Activated naive CD8-positive, alpha-beta T cell treated with anti-CD3 and anti-CD28 coated beads, Interleukin-2, amount 10 ng/mL, durations not matched to agents 7 days and 5 days (primary cell): ENCODE measurements at regions not wholly inside any gene's neighbourhood (a gene's known extent, or its start where the extent isn't known, plus 50 kb on each side); places are given as distances from the start of the nearest gene placed in this dataset.

Experiments
- ATAC-seq: fragments of 150-1000 bp; cut with Tn5 transposase; one replicate; pipeline ENCODE4 v1.10.0; 2021; ENCODE audit warnings: low read depth, moderate library complexity
- POLR2A ChIA-PET: fragments of 350-600 bp; sonication (Branson Sonifier 250); formaldehyde crosslinking; loops from one replicate; lab custom pipeline; 2021; ENCODE audit warnings: antibody characterized with exemption; lab: Charles Lee
- DNase-seq: peaks from one replicate; pipeline ENCODE4 v3.0.0; 2021
- H3K27ac Mint-ChIP-seq: one replicate; pipeline ENCODE4 v1.8.0; 2022; ENCODE audit warnings: mild to moderate bottlenecking, mixed read lengths
- H3K27me3 Mint-ChIP-seq: one replicate; pipeline ENCODE4 v1.8.0; 2022; ENCODE audit warnings: mild to moderate bottlenecking, moderate library complexity, mixed read lengths
- H3K36me3 Mint-ChIP-seq: one replicate; pipeline ENCODE4 v1.8.0; 2021; ENCODE audit warnings: mild to moderate bottlenecking, mixed read lengths
- H3K4me1 Mint-ChIP-seq: one replicate; pipeline ENCODE4 v1.8.0; 2021; ENCODE audit warnings: mixed read lengths
- H3K4me3 Mint-ChIP-seq: one replicate; pipeline ENCODE4 v1.8.0; 2022; ENCODE audit warnings: mild to moderate bottlenecking, moderate library complexity, mixed read lengths
- H3K9me3 Mint-ChIP-seq: one replicate; pipeline ENCODE4 v1.8.0; 2021; ENCODE audit warnings: mixed read lengths

GRCh38 chr3:151976211-151977050, 103.0 kb downstream of the SUCNR1 start:
- DNase-seq = no peak
- Mint-ChIP-seq H3K9me3 (peaks cover 3% of the 10 kb centered on the region), H3K36me3 (no peaks in the 10 kb centered on the region), H3K27ac (no peak overlapping the region), H3K4me1 (no peaks in the 10 kb centered on the region), H3K4me3 (no peak overlapping the region), H3K27me3 (peaks cover 7% of the 10 kb centered on the region)
- no peak for ATAC-seq
- POLR2A ChIA-PET = no interaction called here

GRCh38 chr3:151979906-151980305, 106.5 kb downstream of the SUCNR1 start:
- H3K9me3 Mint-ChIP-seq = peaks cover 3% of the 10 kb centered on the region

GRCh38 chr3:151983538-151983937, 110.1 kb downstream of the SUCNR1 start:
- POLR2A ChIA-PET = no interaction called here
- H3K4me1 Mint-ChIP-seq = no peaks in the 10 kb centered on the region
- no peak overlapping the region for H3K27ac Mint-ChIP-seq
- ATAC-seq (no peak), DNase-seq (no peak)
- no peak overlapping the region for H3K4me3 Mint-ChIP-seq
- H3K9me3 Mint-ChIP-seq = no peaks in the 10 kb centered on the region
- no peaks in the 10 kb centered on the region for H3K36me3 Mint-ChIP-seq
- H3K27me3 Mint-ChIP-seq = peaks cover 2% of the 10 kb centered on the region

More at GRCh38 chr3:151979906-151980305, 106.5 kb downstream of the SUCNR1 start:
- H3K27me3 Mint-ChIP-seq = peaks cover 3% of the 10 kb centered on the region
- POLR2A ChIA-PET = no interaction called here
- no peaks in the 10 kb centered on the region for H3K36me3 Mint-ChIP-seq
- no peaks in the 10 kb centered on the region for H3K4me1 Mint-ChIP-seq
- ATAC-seq (no peak), DNase-seq (no peak)
- H3K4me3 Mint-ChIP-seq = no peak overlapping the region
- no peak overlapping the region for H3K27ac Mint-ChIP-seq

GRCh38 chr3:151985787-151986430, 112.5 kb downstream of the SUCNR1 start:
- POLR2A ChIA-PET = no interaction called here
- no peak overlapping the region for H3K4me3 Mint-ChIP-seq
- peaks cover 10% of the 10 kb centered on the region for H3K27me3 Mint-ChIP-seq
- H3K9me3 Mint-ChIP-seq = no peaks in the 10 kb centered on the region
- no peaks in the 10 kb centered on the region for H3K36me3 Mint-ChIP-seq
- ATAC-seq (no peak), DNase-seq (no peak)
- no peak overlapping the region for H3K27ac Mint-ChIP-seq
- no peaks in the 10 kb centered on the region for H3K4me1 Mint-ChIP-seq

- DNase-seq = no peak
- H3K4me3 Mint-ChIP-seq = no peak overlapping the region
- POLR2A ChIA-PET = no interaction called here
- no peak for ATAC-seq
- H3K4me1 Mint-ChIP-seq = no peaks in the 10 kb centered on the region
- H3K27me3 Mint-ChIP-seq = peaks cover 10% of the 10 kb centered on the region
- H3K27ac Mint-ChIP-seq = no peak overlapping the region
- H3K9me3 Mint-ChIP-seq = no peaks in the 10 kb centered on the region
- no peaks in the 10 kb centered on the region for H3K36me3 Mint-ChIP-seq
Observed at GRCh38 chr3:151987893-151988292, 114.5 kb downstream of the SUCNR1 start.

- Mint-ChIP-seq H3K4me1 (no peaks in the 10 kb centered on the region), H3K4me3 (no peak overlapping the region), H3K27ac (no peak overlapping the region), H3K27me3 (peaks cover 16% of the 10 kb centered on the region), H3K9me3 (no peaks in the 10 kb centered on the region), H3K36me3 (no peaks in the 10 kb centered on the region)
- DNase-seq (no peak), ATAC-seq (no peak)
- POLR2A ChIA-PET = no interaction called here
Observed at GRCh38 chr3:151989621-151990020, 116.2 kb downstream of the SUCNR1 start.

GRCh38 chr3:151990696-151991376, 117.4 kb downstream of the SUCNR1 start:
- Mint-ChIP-seq H3K36me3 (no peaks in the 10 kb centered on the region), H3K9me3 (no peaks in the 10 kb centered on the region), H3K4me3 (no peak overlapping the region), H3K27ac (no peak overlapping the region), H3K4me1 (no peaks in the 10 kb centered on the region), H3K27me3 (peaks cover 13% of the 10 kb centered on the region)
- ATAC-seq (no peak), DNase-seq (no peak)
- POLR2A ChIA-PET = no interaction called here

GRCh38 chr3:151992326-151993041, 119.0 kb downstream of the SUCNR1 start:
- Mint-ChIP-seq H3K4me3 (no peak overlapping the region), H3K9me3 (no peaks in the 10 kb centered on the region), H3K36me3 (no peaks in the 10 kb centered on the region), H3K27ac (no peak overlapping the region), H3K27me3 (peaks cover 13% of the 10 kb centered on the region), H3K4me1 (no peaks in the 10 kb centered on the region)
- no peak for DNase-seq
- POLR2A ChIA-PET = no interaction called here
- ATAC-seq = no peak

GRCh38 chr3:151995091-151995490, 121.6 kb downstream of the SUCNR1 start:
- H3K27ac Mint-ChIP-seq = no peak overlapping the region
- peaks cover 9% of the 10 kb centered on the region for H3K27me3 Mint-ChIP-seq
- no peaks in the 10 kb centered on the region for H3K4me1 Mint-ChIP-seq
- H3K9me3 Mint-ChIP-seq = no peaks in the 10 kb centered on the region
- ATAC-seq (no peak), DNase-seq (no peak)
- no peaks in the 10 kb centered on the region for H3K36me3 Mint-ChIP-seq
- POLR2A ChIA-PET = no interaction called here
- H3K4me3 Mint-ChIP-seq = no peak overlapping the region

- Mint-ChIP-seq H3K36me3 (no peaks in the 10 kb centered on the region), H3K4me1 (no peaks in the 10 kb centered on the region), H3K4me3 (no peak overlapping the region), H3K27ac (no peak overlapping the region), H3K27me3 (no peaks in the 10 kb centered on the region), H3K9me3 (no peaks in the 10 kb centered on the region)
- DNase-seq (no peak), ATAC-seq (no peak)
- POLR2A ChIA-PET = no interaction called here
Observed at GRCh38 chr3:151998744-151999143, 125.3 kb downstream of the SUCNR1 start.

GRCh38 chr3:151999936-152000335, 126.5 kb downstream of the SUCNR1 start:
- Mint-ChIP-seq H3K4me1 (no peaks in the 10 kb centered on the region), H3K27ac (no peak overlapping the region), H3K4me3 (no peak overlapping the region), H3K9me3 (no peaks in the 10 kb centered on the region), H3K36me3 (no peaks in the 10 kb centered on the region), H3K27me3 (no peaks in the 10 kb centered on the region)
- no peak for ATAC-seq
- POLR2A ChIA-PET = no interaction called here
- no peak for DNase-seq

- peaks cover 2% of the 10 kb centered on the region for H3K27me3 Mint-ChIP-seq
- H3K9me3 Mint-ChIP-seq = no peaks in the 10 kb centered on the region
- POLR2A ChIA-PET = no interaction called here
- no peaks in the 10 kb centered on the region for H3K4me1 Mint-ChIP-seq
- DNase-seq (no peak), ATAC-seq (no peak)
- H3K36me3 Mint-ChIP-seq = no peaks in the 10 kb centered on the region
- H3K4me3 Mint-ChIP-seq = no peak overlapping the region
- H3K27ac Mint-ChIP-seq = no peak overlapping the region
Observed at GRCh38 chr3:152011812-152012735, 138.6 kb downstream of the SUCNR1 start.
